IMR-90 (cell line): ENCODE measurements at regions not wholly inside any gene's neighbourhood (a gene's known extent, or its start where the extent isn't known, plus 50 kb on each side); places are given as distances from the start of the nearest gene placed in this dataset.

Source experiments
- CHD1 ChIP-seq: IDR thresholded peaks from 2 replicates; pipeline ENCODE4 v1.6.1; 2012; ENCODE audit warnings: low read depth, low read length, improper control_type of control experiment
- FOS ChIP-seq: fragments of 150-350 bp; IDR thresholded peaks from 2 replicates; pipeline ENCODE4 v1.6.1; 2016; ENCODE audit warnings: low read depth, low read length
- MAFK ChIP-seq: IDR thresholded peaks from 2 replicates; pipeline ENCODE4 v1.6.1; 2012; ENCODE audit warnings: low read depth, low read length, improper control_type of control experiment
- NFE2L2 ChIP-seq: fragments of 150-350 bp; IDR thresholded peaks from 2 replicates; pipeline ENCODE4 v1.6.1; 2016; ENCODE audit warnings: low read depth, mild to moderate bottlenecking, low read length
- POLR2A ChIP-seq: IDR thresholded peaks from 2 replicates; pipeline ENCODE4 v1.6.1; 2012; ENCODE audit warnings: mild to moderate bottlenecking, low read depth, low read length
- RAD21 ChIP-seq: IDR thresholded peaks from 2 replicates; pipeline ENCODE4 v1.6.1; 2012; ENCODE audit warnings: low read length, improper control_type of control experiment
- RCOR1 ChIP-seq: IDR thresholded peaks from 2 replicates; pipeline ENCODE4 v1.6.1; 2012; ENCODE audit warnings: mild to moderate bottlenecking, low read length, improper control_type of control experiment; ENCODE audit not compliant: insufficient replicate concordance
- RFX5 ChIP-seq: IDR thresholded peaks from 2 replicates; pipeline ENCODE4 v1.8.0; 2012; ENCODE audit warnings: low read depth, mild to moderate bottlenecking, low read length, moderate library complexity
- SMC3 ChIP-seq: fragments of 150-350 bp; IDR thresholded peaks from 2 replicates; pipeline ENCODE4 v1.6.1; 2016; ENCODE audit warnings: low read depth, mild to moderate bottlenecking, antibody characterized with exemption, low read length, moderate library complexity
- TF ChIP-seq, protein P1 (sequence below): conservative IDR thresholded peaks from 2 replicates; pipeline ENCODE4 v1.5.1; 2012; ENCODE audit warnings: mild to moderate bottlenecking, low read depth, low read length, improper control_type of control experiment
- TF ChIP-seq, protein P2 (sequence below): fragments of 150-350 bp; IDR thresholded peaks from 2 replicates; pipeline ENCODE4 v1.6.1; 2017; ENCODE audit warnings: mild to moderate bottlenecking, antibody characterized with exemption, low read length, low read depth

DNA sequence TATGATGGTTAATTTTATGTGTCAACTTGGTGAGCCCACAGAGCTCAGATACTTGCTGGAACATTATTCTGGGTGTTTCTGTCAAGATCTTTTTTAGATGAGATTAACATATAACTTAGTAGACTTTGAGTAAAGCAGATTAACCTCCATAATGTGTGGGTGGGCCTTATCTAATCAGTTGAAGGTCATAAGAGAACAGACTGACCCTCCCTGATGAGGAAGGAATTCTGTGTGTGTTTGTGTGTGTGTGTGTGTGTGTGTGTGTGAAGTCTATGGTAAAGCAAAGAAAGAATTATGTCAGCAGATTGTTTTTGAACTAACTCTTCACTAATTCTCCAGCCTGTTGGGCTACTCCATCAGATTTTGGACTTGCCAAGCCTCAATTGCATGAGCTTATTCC lies 232.2 kb upstream of the MEX3C start:
- TF ChIP-seq, protein P1, sequence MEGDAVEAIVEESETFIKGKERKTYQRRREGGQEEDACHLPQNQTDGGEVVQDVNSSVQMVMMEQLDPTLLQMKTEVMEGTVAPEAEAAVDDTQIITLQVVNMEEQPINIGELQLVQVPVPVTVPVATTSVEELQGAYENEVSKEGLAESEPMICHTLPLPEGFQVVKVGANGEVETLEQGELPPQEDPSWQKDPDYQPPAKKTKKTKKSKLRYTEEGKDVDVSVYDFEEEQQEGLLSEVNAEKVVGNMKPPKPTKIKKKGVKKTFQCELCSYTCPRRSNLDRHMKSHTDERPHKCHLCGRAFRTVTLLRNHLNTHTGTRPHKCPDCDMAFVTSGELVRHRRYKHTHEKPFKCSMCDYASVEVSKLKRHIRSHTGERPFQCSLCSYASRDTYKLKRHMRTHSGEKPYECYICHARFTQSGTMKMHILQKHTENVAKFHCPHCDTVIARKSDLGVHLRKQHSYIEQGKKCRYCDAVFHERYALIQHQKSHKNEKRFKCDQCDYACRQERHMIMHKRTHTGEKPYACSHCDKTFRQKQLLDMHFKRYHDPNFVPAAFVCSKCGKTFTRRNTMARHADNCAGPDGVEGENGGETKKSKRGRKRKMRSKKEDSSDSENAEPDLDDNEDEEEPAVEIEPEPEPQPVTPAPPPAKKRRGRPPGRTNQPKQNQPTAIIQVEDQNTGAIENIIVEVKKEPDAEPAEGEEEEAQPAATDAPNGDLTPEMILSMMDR = no peak
- TF ChIP-seq RCOR1 (no peak), MAFK (no peak), FOS (no peak), SMC3 (no peak), RFX5 (no peak), NFE2L2 (no peak), RAD21 (no peak), CHD1 (no peak), POLR2A (no peak)
- TF ChIP-seq, protein P2, sequence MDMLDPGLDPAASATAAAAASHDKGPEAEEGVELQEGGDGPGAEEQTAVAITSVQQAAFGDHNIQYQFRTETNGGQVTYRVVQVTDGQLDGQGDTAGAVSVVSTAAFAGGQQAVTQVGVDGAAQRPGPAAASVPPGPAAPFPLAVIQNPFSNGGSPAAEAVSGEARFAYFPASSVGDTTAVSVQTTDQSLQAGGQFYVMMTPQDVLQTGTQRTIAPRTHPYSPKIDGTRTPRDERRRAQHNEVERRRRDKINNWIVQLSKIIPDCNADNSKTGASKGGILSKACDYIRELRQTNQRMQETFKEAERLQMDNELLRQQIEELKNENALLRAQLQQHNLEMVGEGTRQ = no peak
